ENCODE measurements at regions not wholly inside any gene's neighbourhood (a gene's known extent, or its start where the extent isn't known, plus 50 kb on each side); places are given as distances from the start of the nearest gene placed in this dataset.
"Not testable (repeated sequence)": the region's sequence is repeated elsewhere in the genome, so short reads cannot be mapped to it uniquely, and the experiment has no call there.

DNA sequence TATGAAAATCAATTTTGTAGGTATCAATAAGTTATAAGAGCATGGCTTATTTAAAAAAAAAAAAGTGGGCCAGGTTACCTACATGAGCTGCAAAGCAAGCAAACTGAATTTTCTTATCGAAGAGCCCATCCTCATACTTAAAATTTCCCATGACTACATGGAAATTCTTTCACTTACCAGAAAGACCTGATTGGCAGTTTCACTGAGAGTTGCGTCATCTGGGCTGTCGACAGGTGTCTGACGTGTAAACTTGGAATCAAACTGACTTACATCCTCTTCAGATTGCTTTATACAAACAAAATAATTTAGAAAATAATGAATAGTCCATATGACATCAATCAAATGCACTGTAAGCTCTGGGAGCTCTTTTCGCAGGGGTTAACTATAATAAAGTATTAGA, 149.1 kb upstream of the EFCAB3 start:
- TF ChIP-seq, protein P1, sequence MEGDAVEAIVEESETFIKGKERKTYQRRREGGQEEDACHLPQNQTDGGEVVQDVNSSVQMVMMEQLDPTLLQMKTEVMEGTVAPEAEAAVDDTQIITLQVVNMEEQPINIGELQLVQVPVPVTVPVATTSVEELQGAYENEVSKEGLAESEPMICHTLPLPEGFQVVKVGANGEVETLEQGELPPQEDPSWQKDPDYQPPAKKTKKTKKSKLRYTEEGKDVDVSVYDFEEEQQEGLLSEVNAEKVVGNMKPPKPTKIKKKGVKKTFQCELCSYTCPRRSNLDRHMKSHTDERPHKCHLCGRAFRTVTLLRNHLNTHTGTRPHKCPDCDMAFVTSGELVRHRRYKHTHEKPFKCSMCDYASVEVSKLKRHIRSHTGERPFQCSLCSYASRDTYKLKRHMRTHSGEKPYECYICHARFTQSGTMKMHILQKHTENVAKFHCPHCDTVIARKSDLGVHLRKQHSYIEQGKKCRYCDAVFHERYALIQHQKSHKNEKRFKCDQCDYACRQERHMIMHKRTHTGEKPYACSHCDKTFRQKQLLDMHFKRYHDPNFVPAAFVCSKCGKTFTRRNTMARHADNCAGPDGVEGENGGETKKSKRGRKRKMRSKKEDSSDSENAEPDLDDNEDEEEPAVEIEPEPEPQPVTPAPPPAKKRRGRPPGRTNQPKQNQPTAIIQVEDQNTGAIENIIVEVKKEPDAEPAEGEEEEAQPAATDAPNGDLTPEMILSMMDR (conservative IDR thresholded peaks at IDR 0.05; ENCODE audit: low read depth, low read length): not testable (repeated sequence)
- not testable (repeated sequence) for TF ChIP-seq EZH2 (IDR thresholded peaks at IDR 0.05; ENCODE audit: borderline replicate concordance, low read depth, low read length, poor library complexity, severe bottlenecking)
